HG03159 (cell line): ENCODE measurements at regions not wholly inside any gene's neighbourhood (a gene's known extent, or its start where the extent isn't known, plus 50 kb on each side); places are given as distances from the start of the nearest gene placed in this dataset.

ENCODE experiments used
- ATAC-seq: cut with Tn5 transposase; IDR thresholded peaks from one replicate; pipeline ENCODE4 v1.9.1; 2021; ENCODE audit warnings: mild to moderate bottlenecking, moderate library complexity; ENCODE audit not compliant: unreplicated experiment

- ATAC-seq = no peak
These were observed 335.8 kb downstream of the ZIC1 start for GRCh38 chr3:147744967-147745366.

- no peak for ATAC-seq
These were observed 346.1 kb downstream of the ZIC1 start for GRCh38 chr3:147755310-147755709.

GRCh38 chr3:147756476-147756875, 347.3 kb downstream of the ZIC1 start:
- ATAC-seq = no peak

GRCh38 chr3:147757866-147758265, 348.7 kb downstream of the ZIC1 start:
- ATAC-seq = no peak

GRCh38 chr3:147758771-147759170, 349.6 kb downstream of the ZIC1 start:
- no peak for ATAC-seq

GRCh38 chr3:147760085-147760484, 350.9 kb downstream of the ZIC1 start:
- no peak for ATAC-seq

- ATAC-seq = no peak
These were observed 351.8 kb downstream of the ZIC1 start for GRCh38 chr3:147760941-147761340.

- no peak for ATAC-seq
These were observed 364.0 kb downstream of the ZIC1 start for GRCh38 chr3:147773116-147773630.

- no peak for ATAC-seq
These were observed 366.2 kb downstream of the ZIC1 start for GRCh38 chr3:147775411-147775810.

GRCh38 chr3:147775816-147776530, 366.8 kb downstream of the ZIC1 start:
- no peak for ATAC-seq

- ATAC-seq = no peak
These were observed 384.7 kb downstream of the ZIC1 start for GRCh38 chr3:147793841-147794240.

- ATAC-seq = no peak
These were observed 385.4 kb downstream of the ZIC1 start for GRCh38 chr3:147794596-147794995.

- ATAC-seq = no peak
These were observed 386.3 kb downstream of the ZIC1 start for GRCh38 chr3:147795418-147795817.

- ATAC-seq = no peak
These were observed 387.9 kb downstream of the ZIC1 start for GRCh38 chr3:147797095-147797494.

GRCh38 chr3:147799601-147800000, 390.4 kb downstream of the ZIC1 start:
- no peak for ATAC-seq

- no peak for ATAC-seq
These were observed 398.6 kb downstream of the ZIC1 start for GRCh38 chr3:147807776-147808175.

GRCh38 chr3:147809206-147809605, 400.0 kb downstream of the ZIC1 start:
- ATAC-seq = no peak

GRCh38 chr3:147812186-147812911, 403.2 kb downstream of the ZIC1 start:
- no peak for ATAC-seq

- no peak for ATAC-seq
These were observed 404.1 kb downstream of the ZIC1 start for GRCh38 chr3:147813256-147813655.

- no peak for ATAC-seq
These were observed 407.6 kb downstream of the ZIC1 start for GRCh38 chr3:147816752-147817151.

GRCh38 chr3:147832611-147833010, 423.4 kb downstream of the ZIC1 start:
- ATAC-seq = no peak

- no peak for ATAC-seq
These were observed 427.2 kb downstream of the ZIC1 start for GRCh38 chr3:147836330-147836729.
